ENCODE measurements at regions not wholly inside any gene's neighbourhood (a gene's known extent, or its start where the extent isn't known, plus 50 kb on each side); places are given as distances from the start of the nearest gene placed in this dataset.

DNA sequence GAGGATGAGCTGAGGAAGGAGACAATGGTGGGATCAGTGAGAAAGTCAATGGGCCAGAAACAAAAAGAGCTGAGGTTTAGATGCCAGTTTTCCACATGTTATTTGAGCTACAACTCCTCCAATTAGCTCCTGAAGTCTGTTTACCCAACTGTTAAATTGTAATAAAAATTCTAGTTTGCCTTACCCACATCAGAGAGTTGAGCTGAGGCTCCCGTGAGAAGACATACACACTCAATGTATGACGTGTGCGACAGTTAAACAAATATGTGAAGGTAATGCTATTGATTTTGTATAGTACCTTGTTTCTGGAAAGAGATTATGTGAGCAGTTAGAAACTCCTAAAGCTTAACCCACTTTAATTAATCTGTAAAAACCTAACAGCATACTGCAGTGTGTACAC lies 318.1 kb upstream of the GRM7 start:
- no peak overlapping the region for H3K4me3 ChIP-seq
- intact Hi-C loops (cut with DNase I), result no loop called here
- no peaks in the 10 kb centered on the region for H3K4me1 ChIP-seq
- no peak overlapping the region for H3K27ac ChIP-seq
- peaks cover 0 to 26% of the 10 kb centered on the region in 2 donors for H3K9me3 ChIP-seq
- ATAC-seq (no peak), DNase-seq (peak in 1 of 4 donors; percentile 3)
- TF ChIP-seq CTCF (IDR thresholded peaks at IDR 0.05), result no peak
- H3K36me3 ChIP-seq, result no peaks in the 10 kb centered on the region
- no peaks in the 10 kb centered on the region for H3K27me3 ChIP-seq

DNA sequence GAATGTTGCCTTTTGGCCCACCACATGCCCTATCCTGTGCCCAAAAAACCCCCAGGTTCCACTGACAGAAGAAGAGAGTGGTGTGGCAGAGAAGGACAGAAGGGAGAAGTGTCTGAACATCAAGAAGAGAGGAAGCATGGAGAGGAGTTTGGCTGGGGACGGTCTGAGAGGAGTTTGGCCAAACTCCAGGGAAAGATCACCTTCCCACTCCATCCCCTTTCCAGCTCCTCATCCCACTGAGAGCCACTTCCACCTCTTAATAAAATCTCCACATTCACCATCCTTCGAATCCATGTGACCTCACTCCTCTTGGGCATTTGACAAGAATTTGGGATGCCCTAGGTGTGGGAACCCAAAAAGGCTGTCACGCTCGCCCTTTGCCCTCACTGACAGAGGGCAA lies 311.6 kb upstream of the GRM7 start:
- Histone ChIP-seq H3K27ac (no peak overlapping the region), H3K36me3 (no peaks in the 10 kb centered on the region), H3K9me3 (peaks cover 0 to 25% of the 10 kb centered on the region in 2 donors), H3K4me1 (no peaks in the 10 kb centered on the region), H3K4me3 (no peak overlapping the region), H3K27me3 (no peaks in the 10 kb centered on the region)
- intact Hi-C loops (cut with DNase I), result no loop called here
- TF ChIP-seq CTCF (IDR thresholded peaks at IDR 0.05), result no peak
- DNase-seq (no peak), ATAC-seq (no peak)

DNA sequence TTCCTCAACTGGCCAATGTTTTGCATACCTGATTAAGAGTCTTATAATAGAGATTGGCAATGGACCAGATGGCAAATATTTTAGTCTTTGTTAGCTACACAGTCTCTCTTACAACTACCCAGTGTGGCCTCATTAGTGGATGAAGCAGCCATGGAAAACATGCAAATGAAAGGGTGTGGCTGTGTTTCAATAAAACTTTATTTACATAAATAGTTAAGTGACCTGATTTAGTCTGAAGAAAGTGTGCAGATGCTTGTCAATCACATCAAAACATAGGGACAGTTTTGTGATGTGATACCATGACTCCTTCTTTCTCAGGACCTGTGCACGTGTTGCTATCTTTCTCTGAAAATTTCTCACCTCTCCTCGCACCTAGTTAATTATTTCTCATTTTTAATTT lies 309.8 kb upstream of the GRM7 start:
- ATAC-seq (no peak), DNase-seq (no peak)
- Histone ChIP-seq H3K27ac (no peak overlapping the region), H3K4me1 (no peaks in the 10 kb centered on the region), H3K27me3 (no peaks in the 10 kb centered on the region), H3K36me3 (no peaks in the 10 kb centered on the region), H3K9me3 (peaks cover 0 to 25% of the 10 kb centered on the region in 2 donors), H3K4me3 (no peak overlapping the region)
- no peak for TF ChIP-seq CTCF (IDR thresholded peaks at IDR 0.05)
- intact Hi-C loops (cut with DNase I), result no loop called here

- intact Hi-C loops (cut with DNase I), result no loop called here
- ATAC-seq, result no peak
- H3K27ac ChIP-seq, result no peak overlapping the region
- no peak for TF ChIP-seq CTCF (IDR thresholded peaks at IDR 0.05)
- no peaks in the 10 kb centered on the region for H3K36me3 ChIP-seq
- H3K4me1 ChIP-seq, result no peaks in the 10 kb centered on the region
- DNase-seq, result no peak
- no peaks in the 10 kb centered on the region for H3K9me3 ChIP-seq
- no peak overlapping the region for H3K4me3 ChIP-seq
- H3K27me3 ChIP-seq, result no peaks in the 10 kb centered on the region
Observed at GRCh38 chr3:6560259-6560658, 300.7 kb upstream of the GRM7 start.

- H3K4me1 ChIP-seq, result no peaks in the 10 kb centered on the region
- ATAC-seq, result no peak
- H3K27ac ChIP-seq, result no peak overlapping the region
- no peaks in the 10 kb centered on the region for H3K36me3 ChIP-seq
- no peak for TF ChIP-seq CTCF (IDR thresholded peaks at IDR 0.05)
- no peaks in the 10 kb centered on the region for H3K9me3 ChIP-seq
- H3K27me3 ChIP-seq, result no peaks in the 10 kb centered on the region
- H3K4me3 ChIP-seq, result no peak overlapping the region
- DNase-seq, result no peak
- intact Hi-C loops (cut with DNase I), result no loop called here
Observed at GRCh38 chr3:6567241-6567640, 293.7 kb upstream of the GRM7 start.
